Sigmoid colon (tissue), 6 donors: ENCODE measurements at regions not wholly inside any gene's neighbourhood (a gene's known extent, or its start where the extent isn't known, plus 50 kb on each side); places are given as distances from the start of the nearest gene placed in this dataset.
A peak's percentile ranks its signal among the peaks of the same experiment; 100 is the strongest.

ENCODE experiments used
- DNase-seq: peaks from one replicate; pipeline ENCODE4 v3.0.0-alpha.2; 2019
- H3K27ac ChIP-seq, 4 donors: fragments of 200-600 bp; sonication (generic); one replicate each; pipeline ENCODE4 v1.5.1; 2016 to 2019; ENCODE audit warnings: mild to moderate bottlenecking in 1 of 4
- H3K27me3 ChIP-seq, 3 donors: fragments of 200-600 bp; sonication (generic); one replicate each; pipeline ENCODE4 v1.5.1; 2019; ENCODE audit warnings: mild to moderate bottlenecking in 1 of 3
- H3K36me3 ChIP-seq, 4 donors: fragments of 200-600 bp; sonication (generic); one replicate each; pipeline ENCODE4 v1.5.1; 2016 to 2019
- H3K4me1 ChIP-seq, 4 donors: fragments of 200-600 bp; sonication (generic); one replicate each; pipeline ENCODE4 v1.5.1; 2017 to 2019
- H3K4me3 ChIP-seq, 4 donors: fragments of 200-600 bp; sonication (generic); one replicate each; pipeline ENCODE4 v1.5.1; 2017 to 2019; ENCODE audit warnings: mild to moderate bottlenecking in 2 of 4, moderate library complexity in 1 of 4
- H3K9me3 ChIP-seq, 4 donors: fragments of 200-600 bp in 3 of 4; sonication (generic) in 3 of 4; one replicate each; pipeline versions ENCODE4 v1.5.1 to v1.6.1; 2013 to 2019
- CTCF ChIP-seq, 4 experiments: fragments of 450-650 bp in 3 of 4; fragments of 200-600 bp in 1 of 4; IDR thresholded peaks; one replicate each; pipeline ENCODE4 v1.5.1; 2016 to 2019; ENCODE audit warnings: antibody characterized with exemption in 4 of 4, mild to moderate bottlenecking in 3 of 4, moderate library complexity in 2 of 4
- EP300 ChIP-seq, 4 donors: sonication (generic); formaldehyde crosslinking; IDR thresholded peaks; one replicate each; pipeline ENCODE4 v1.6.1; 2017; ENCODE audit warnings: antibody characterized with exemption in 4 of 4
- POLR2A ChIP-seq, 2 donors: fragments of 450-650 bp; IDR thresholded peaks; one replicate each; pipeline ENCODE4 v1.6.1; 2016; ENCODE audit warnings: antibody characterized with exemption in 2 of 2, mild to moderate bottlenecking in 2 of 2, moderate library complexity in 2 of 2
- POLR2AphosphoS5 ChIP-seq, 4 donors: sonication (generic); formaldehyde crosslinking; IDR thresholded peaks; one replicate each; pipeline ENCODE4 v1.6.1; 2017; ENCODE audit warnings: antibody characterized with exemption in 4 of 4
- WGBS, 2 donors: extraction: QIAGEN DNeasy Blood & Tissue Kit; methylation state at CpG; one replicate each; pipeline ENCODE4 v1.1.7; 2013; 5-methylcytosine and 5-hydroxymethylcytosine counted together
- intact Hi-C: fragments of 100-400 bp; cut with DNase I; formaldehyde crosslinking; loops from one replicate; pipeline ENCODE4 v1.15.1; 2023
- donor health status: healthy with polysubstance abuse.
- donor health status: healthy.

- no peak overlapping the region for H3K27ac ChIP-seq
- no peak for DNase-seq
These were observed 299.3 kb downstream of the OSR1 start for GRCh38 chr2:19059076-19059475.

GRCh38 chr2:19051203-19051831 lies 307.1 kb downstream of the OSR1 start:
- TF ChIP-seq POLR2AphosphoS5 (IDR thresholded peaks at IDR 0.05) (no peak), POLR2A (IDR thresholded peaks at IDR 0.05) (no peak), CTCF (IDR thresholded peaks at IDR 0.05) (no peak)
- intact Hi-C loops = no loop called here
- DNase-seq = no peak
- no peaks in the 10 kb centered on the region for H3K9me3 ChIP-seq
- H3K27ac ChIP-seq = no peak overlapping the region
- 92% methylated on average over 5 of the region's 5 CpGs for WGBS, 2 donors
- no peak overlapping the region for H3K4me3 ChIP-seq
- H3K27me3 ChIP-seq = no peaks in the 10 kb centered on the region
- no peaks in the 10 kb centered on the region for H3K36me3 ChIP-seq
- H3K4me1 ChIP-seq = no peaks in the 10 kb centered on the region

More at GRCh38 chr2:19059076-19059475, 299.3 kb downstream of the OSR1 start:
- Histone ChIP-seq H3K4me1 (no peaks in the 10 kb centered on the region), H3K27me3 (no peaks in the 10 kb centered on the region), H3K4me3 (no peak overlapping the region), H3K36me3 (no peaks in the 10 kb centered on the region), H3K9me3 (no peaks in the 10 kb centered on the region)
- TF ChIP-seq CTCF (IDR thresholded peaks at IDR 0.05) (no peak), POLR2A (IDR thresholded peaks at IDR 0.05) (no peak)
- intact Hi-C loops = no loop called here
- WGBS, 2 donors = 81 to 84% methylated on average over 1 of the region's 1 CpG

- Histone ChIP-seq H3K4me1 (no peaks in the 10 kb centered on the region), H3K36me3 (no peaks in the 10 kb centered on the region), H3K27me3 (no peaks in the 10 kb centered on the region), H3K9me3 (no peaks in the 10 kb centered on the region), H3K4me3 (no peak overlapping the region), H3K27ac (no peak overlapping the region)
- DNase-seq = no peak
- intact Hi-C loops = no loop called here
- TF ChIP-seq POLR2AphosphoS5 (IDR thresholded peaks at IDR 0.05) = no peak
- TF ChIP-seq EP300 (IDR thresholded peaks at IDR 0.05) = no peak
These were observed 308.1 kb downstream of the OSR1 start for GRCh38 chr2:19050354-19050753.

- no peak for DNase-seq
- no peak overlapping the region for H3K27ac ChIP-seq
- H3K4me3 ChIP-seq = no peak overlapping the region
- no peaks in the 10 kb centered on the region for H3K36me3 ChIP-seq
- TF ChIP-seq POLR2AphosphoS5 (IDR thresholded peaks at IDR 0.05) (no peak), CTCF (IDR thresholded peaks at IDR 0.05) (no peak), POLR2A (IDR thresholded peaks at IDR 0.05) (no peak), EP300 (IDR thresholded peaks at IDR 0.05) (no peak)
- intact Hi-C loops = no loop called here
- H3K4me1 ChIP-seq = no peaks in the 10 kb centered on the region
- 45 to 66% methylated on average over 5 of the region's 5 CpGs for WGBS, 2 donors
- H3K9me3 ChIP-seq = no peaks in the 10 kb centered on the region
- H3K27me3 ChIP-seq = no peaks in the 10 kb centered on the region
These were observed 309.7 kb downstream of the OSR1 start for GRCh38 chr2:19048593-19049266.

- Histone ChIP-seq H3K27me3 (no peaks in the 10 kb centered on the region), H3K36me3 (no peaks in the 10 kb centered on the region), H3K27ac (peak overlapping the region in 1 of 4 donors; percentile 33), H3K9me3 (no peaks in the 10 kb centered on the region), H3K4me1 (no peaks in the 10 kb centered on the region), H3K4me3 (no peak overlapping the region)
- no peak for DNase-seq
- 74 to 75% methylated on average over 4 of the region's 4 CpGs for WGBS, 2 donors
- peak in 1 of 4 donors; percentile 46 for TF ChIP-seq POLR2AphosphoS5 (IDR thresholded peaks at IDR 0.05)
- no peak for TF ChIP-seq CTCF (IDR thresholded peaks at IDR 0.05)
- intact Hi-C loops = no loop called here
These were observed 311.2 kb downstream of the OSR1 start for GRCh38 chr2:19046986-19047780.
